ENCODE measurements at regions not wholly inside any gene's neighbourhood (a gene's known extent, or its start where the extent isn't known, plus 50 kb on each side); places are given as distances from the start of the nearest gene placed in this dataset.

DNA sequence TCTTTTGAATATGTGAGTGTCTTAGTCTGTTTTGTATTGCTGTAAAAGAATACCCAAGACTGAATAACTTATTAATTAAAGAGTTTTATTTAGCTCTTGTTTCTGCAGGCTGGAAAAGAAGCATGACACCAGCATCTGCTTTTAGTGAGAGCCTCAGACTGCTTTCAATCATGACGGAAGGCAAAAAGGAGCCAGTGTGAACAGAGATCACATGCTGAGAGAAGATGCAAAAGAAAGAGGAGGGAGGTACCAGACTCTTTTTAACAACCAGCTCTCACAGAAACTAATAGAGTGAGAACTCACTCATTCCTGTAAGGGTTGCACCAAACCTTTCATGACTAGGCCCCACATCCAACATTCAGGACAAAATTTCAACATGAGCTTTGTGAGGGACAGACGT lies 101.6 kb upstream of the HNMT start:
- no peaks in the 10 kb centered on the region for H3K4me1 Mint-ChIP-seq
- H3K27ac Mint-ChIP-seq, result no peak overlapping the region
- H3K4me3 Mint-ChIP-seq, result no peak overlapping the region
- no peaks in the 10 kb centered on the region for H3K9me3 Mint-ChIP-seq
- Histone ChIP-seq H3K9me3 (ENCODE audit: control insufficient read depth in 1 of 2, low read length in 2 of 2) (no peaks in the 10 kb centered on the region), H3K27me3 (ENCODE audit: insufficient read depth, low read length) (no peaks in the 10 kb centered on the region), H3K27ac (ENCODE audit: low read depth, low read length) (no peak overlapping the region), H3K4me3 (ENCODE audit: low read length in 2 of 2) (no peak overlapping the region), H3K36me3 (ENCODE audit: insufficient read depth, low read length) (no peaks in the 10 kb centered on the region), H3K4me1 (ENCODE audit: insufficient read depth, low read length) (no peaks in the 10 kb centered on the region)
- ChIA-PET POLR2A (ENCODE audit: partially characterized antibody) (no interaction called here), CTCF (ENCODE audit: partially characterized antibody) (interaction anchor here (1.1 to 5.5 kb wide), 3 partner anchors 24 to 965 kb away, joined by 3 to 53 read pairs (median 4); no protein-coding TSS in a partner anchor)
- no peaks in the 10 kb centered on the region for H3K36me3 Mint-ChIP-seq
- intact Hi-C loops (cut with micrococcal nuclease), result no loop called here
- no peak for DNase-seq
- peaks cover 2 to 4% of the 10 kb centered on the region in 2 donors for H3K27me3 Mint-ChIP-seq

DNA sequence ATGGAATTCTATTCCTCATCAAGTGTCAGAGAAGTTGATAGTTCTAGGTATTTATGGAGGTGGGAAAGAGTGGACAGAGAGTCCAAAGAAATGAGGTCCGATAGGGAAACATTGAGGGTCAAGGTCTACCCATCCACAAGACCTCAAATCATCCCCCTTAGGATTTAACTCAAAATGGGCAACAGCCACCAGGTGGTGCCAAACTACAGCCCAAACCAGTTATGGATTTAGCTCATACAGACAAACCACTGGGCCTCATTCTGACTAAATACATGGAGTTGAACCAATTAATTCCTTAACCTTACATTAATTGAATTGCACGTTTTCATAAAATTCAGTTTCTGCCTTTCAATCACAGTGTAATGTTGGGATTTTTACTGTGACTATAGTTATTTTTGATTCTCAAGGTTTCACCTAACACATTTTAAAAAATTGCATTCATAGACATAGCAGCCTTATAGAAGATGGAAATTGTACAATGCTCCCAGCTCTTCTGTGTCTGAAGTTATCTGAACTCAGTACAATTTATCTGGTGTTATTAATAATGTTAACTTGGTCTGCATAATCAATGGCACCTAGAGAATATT lies 98.2 kb upstream of the HNMT start:
- Mint-ChIP-seq H3K9me3 (no peaks in the 10 kb centered on the region), H3K27me3 (peaks cover 0 to 2% of the 10 kb centered on the region in 2 donors), H3K4me3 (no peak overlapping the region), H3K27ac (no peak overlapping the region), H3K4me1 (no peaks in the 10 kb centered on the region), H3K36me3 (no peaks in the 10 kb centered on the region)
- intact Hi-C loops (cut with micrococcal nuclease), result loop anchor here (1.0 kb wide), 1 partner anchor 961 kb away; no protein-coding TSS in a partner anchor
- H3K27ac ChIP-seq (ENCODE audit: low read depth, low read length), result no peak overlapping the region
- no peaks in the 10 kb centered on the region for H3K9me3 ChIP-seq (ENCODE audit: control insufficient read depth in 1 of 2, low read length in 2 of 2)
- DNase-seq, result peak in 4 of 5 donors; percentile 22 to 27 (median 26)
- H3K27me3 ChIP-seq (ENCODE audit: insufficient read depth, low read length), result no peaks in the 10 kb centered on the region
- no peaks in the 10 kb centered on the region for H3K36me3 ChIP-seq (ENCODE audit: insufficient read depth, low read length)
- POLR2A ChIA-PET (ENCODE audit: partially characterized antibody), result no interaction called here
- H3K4me3 ChIP-seq (ENCODE audit: low read length in 2 of 2), result no peak overlapping the region
- CTCF ChIA-PET (ENCODE audit: partially characterized antibody), result interaction anchor here (1.4 to 5.5 kb wide), 4 partner anchors 11 to 967 kb away, joined by 6 to 53 read pairs (median 9); no protein-coding TSS in a partner anchor
- no peaks in the 10 kb centered on the region for H3K4me1 ChIP-seq (ENCODE audit: insufficient read depth, low read length)

DNA sequence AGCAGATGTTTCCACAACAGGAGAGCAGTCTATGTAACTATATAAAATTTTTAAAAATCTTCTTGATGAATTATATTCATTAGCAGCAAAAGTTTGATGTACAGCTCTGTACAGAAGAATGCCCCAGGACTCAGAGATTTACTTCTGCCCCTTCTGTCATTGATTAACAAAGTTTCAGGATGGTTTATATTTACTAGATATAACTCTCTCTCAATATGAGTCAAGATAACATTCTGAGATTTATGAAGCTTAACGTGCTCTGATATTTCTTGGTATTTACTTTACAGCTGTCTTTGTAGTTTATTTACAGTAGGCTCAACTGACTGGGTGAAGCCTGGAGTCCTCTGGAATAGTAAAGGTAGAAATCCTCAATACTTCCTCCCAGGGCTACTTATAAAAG lies 93.6 kb upstream of the HNMT start:
- H3K27ac Mint-ChIP-seq, result no peak overlapping the region
- no peak overlapping the region for H3K4me3 ChIP-seq (ENCODE audit: low read length in 2 of 2)
- CTCF ChIA-PET (ENCODE audit: partially characterized antibody), result interaction anchor here (1.0 kb wide), 1 partner anchor 38 kb away, joined by 3 read pairs; no protein-coding TSS in a partner anchor
- H3K27me3 Mint-ChIP-seq, result no peaks in the 10 kb centered on the region
- H3K4me3 Mint-ChIP-seq, result no peak overlapping the region
- no peak for DNase-seq
- no peak overlapping the region for H3K27ac ChIP-seq (ENCODE audit: low read depth, low read length)
- H3K4me1 Mint-ChIP-seq, result no peaks in the 10 kb centered on the region
- no peaks in the 10 kb centered on the region for H3K36me3 Mint-ChIP-seq
- no peaks in the 10 kb centered on the region for H3K36me3 ChIP-seq (ENCODE audit: insufficient read depth, low read length)
- no peaks in the 10 kb centered on the region for H3K9me3 Mint-ChIP-seq
- no peaks in the 10 kb centered on the region for H3K27me3 ChIP-seq (ENCODE audit: insufficient read depth, low read length)
- H3K4me1 ChIP-seq (ENCODE audit: insufficient read depth, low read length), result no peaks in the 10 kb centered on the region
- POLR2A ChIA-PET (ENCODE audit: partially characterized antibody), result no interaction called here
- intact Hi-C loops (cut with micrococcal nuclease), result no loop called here
- H3K9me3 ChIP-seq (ENCODE audit: control insufficient read depth in 1 of 2, low read length in 2 of 2), result no peaks in the 10 kb centered on the region

DNA sequence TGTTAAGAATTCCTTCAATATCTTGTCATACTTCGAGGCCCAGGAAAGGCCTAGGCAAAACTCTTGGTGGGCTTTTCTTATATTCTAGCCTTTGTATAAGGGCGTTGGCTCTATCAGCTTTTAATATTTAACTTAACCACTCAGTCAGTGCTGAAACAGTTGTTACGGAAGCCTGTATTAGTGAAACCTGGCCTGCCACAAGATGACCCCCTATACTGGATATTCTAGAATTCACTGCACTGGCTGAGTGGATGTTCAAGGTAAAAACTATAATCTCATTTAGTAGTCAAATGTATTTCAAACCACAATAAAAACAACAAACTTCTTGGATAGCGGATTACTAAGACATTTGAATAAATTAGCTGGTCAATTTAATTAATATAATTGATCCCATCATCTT lies 91.7 kb upstream of the HNMT start:
- CTCF ChIA-PET (ENCODE audit: partially characterized antibody), result no interaction called here
- intact Hi-C loops (cut with micrococcal nuclease), result no loop called here

DNA sequence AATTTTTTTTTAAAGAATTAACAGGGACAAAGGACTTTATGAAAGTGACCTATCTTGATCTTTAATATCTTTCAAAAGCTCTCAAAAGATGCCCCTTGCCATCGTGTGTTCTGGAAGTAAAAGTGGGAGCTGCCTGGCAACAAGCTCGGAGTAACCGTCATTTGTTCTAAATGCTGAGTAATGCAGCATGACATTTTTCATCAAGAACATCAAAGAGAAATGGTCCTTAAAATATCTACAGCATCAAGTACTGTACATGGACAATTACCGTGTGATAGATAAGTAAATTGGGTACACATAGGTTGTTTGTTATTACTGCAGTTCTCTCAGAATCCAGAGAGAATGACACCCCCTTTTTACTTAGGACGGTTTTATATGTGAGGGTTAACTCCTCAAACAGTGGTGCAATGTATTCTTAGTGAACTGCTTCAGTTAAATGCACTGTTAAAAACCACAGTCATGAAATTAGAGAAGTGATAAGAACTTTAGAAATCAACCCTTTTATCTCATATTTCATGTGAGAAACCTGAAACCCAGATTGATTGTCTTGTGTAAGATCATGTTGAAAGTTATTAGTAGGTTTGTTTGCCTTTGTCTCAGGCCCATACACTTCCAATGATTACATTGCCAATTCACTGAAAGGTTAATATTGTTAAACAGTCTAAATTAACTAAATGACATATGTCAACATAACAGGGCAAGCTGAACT lies 90.6 kb upstream of the HNMT start:
- no peaks in the 10 kb centered on the region for H3K4me1 ChIP-seq (ENCODE audit: insufficient read depth, low read length)
- POLR2A ChIA-PET (ENCODE audit: partially characterized antibody), result no interaction called here
- H3K36me3 ChIP-seq (ENCODE audit: insufficient read depth, low read length), result no peaks in the 10 kb centered on the region
- no peaks in the 10 kb centered on the region for H3K27me3 ChIP-seq (ENCODE audit: insufficient read depth, low read length)
- no peak overlapping the region for H3K4me3 Mint-ChIP-seq
- DNase-seq, result no peak
- H3K9me3 Mint-ChIP-seq, result no peaks in the 10 kb centered on the region
- H3K27ac Mint-ChIP-seq, result no peak overlapping the region
- intact Hi-C loops (cut with micrococcal nuclease), result no loop called here
- H3K27me3 Mint-ChIP-seq, result no peaks in the 10 kb centered on the region
- no peaks in the 10 kb centered on the region for H3K36me3 Mint-ChIP-seq
- no peak overlapping the region for H3K27ac ChIP-seq (ENCODE audit: low read depth, low read length)
- H3K9me3 ChIP-seq (ENCODE audit: control insufficient read depth in 1 of 2, low read length in 2 of 2), result no peaks in the 10 kb centered on the region
- H3K4me3 ChIP-seq (ENCODE audit: low read length in 2 of 2), result no peak overlapping the region
- CTCF ChIA-PET (ENCODE audit: partially characterized antibody), result no interaction called here
- no peaks in the 10 kb centered on the region for H3K4me1 Mint-ChIP-seq

More for the DNA sequence above, 91.7 kb upstream of the HNMT start:
- Mint-ChIP-seq H3K4me1 (no peaks in the 10 kb centered on the region), H3K9me3 (no peaks in the 10 kb centered on the region), H3K4me3 (no peak overlapping the region), H3K27me3 (no peaks in the 10 kb centered on the region), H3K36me3 (no peaks in the 10 kb centered on the region), H3K27ac (no peak overlapping the region)
- DNase-seq, result no peak
- H3K27me3 ChIP-seq (ENCODE audit: insufficient read depth, low read length), result no peaks in the 10 kb centered on the region
- H3K9me3 ChIP-seq (ENCODE audit: control insufficient read depth in 1 of 2, low read length in 2 of 2), result no peaks in the 10 kb centered on the region
- no peaks in the 10 kb centered on the region for H3K4me1 ChIP-seq (ENCODE audit: insufficient read depth, low read length)
- no peaks in the 10 kb centered on the region for H3K36me3 ChIP-seq (ENCODE audit: insufficient read depth, low read length)
- no peak overlapping the region for H3K27ac ChIP-seq (ENCODE audit: low read depth, low read length)
- no peak overlapping the region for H3K4me3 ChIP-seq (ENCODE audit: low read length in 2 of 2)
- POLR2A ChIA-PET (ENCODE audit: partially characterized antibody), result no interaction called here

DNA sequence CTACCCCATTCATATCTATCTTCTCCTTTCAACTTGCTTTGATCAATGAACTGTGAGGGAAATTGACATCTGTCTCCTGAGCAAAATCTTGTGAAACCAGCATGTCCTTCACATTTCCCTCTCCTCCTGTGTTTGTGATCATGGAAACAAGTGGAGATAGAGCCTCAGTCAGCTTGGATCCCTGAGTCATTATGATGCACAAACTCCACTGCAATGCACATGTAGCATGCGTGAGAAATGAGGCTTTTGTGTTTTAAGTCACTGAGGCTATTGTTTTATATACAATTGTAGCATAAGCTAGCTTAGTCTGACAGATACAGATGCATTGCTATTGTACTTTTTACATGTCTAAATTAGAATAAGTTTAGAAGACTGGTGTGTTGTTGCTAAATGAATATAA lies 85.2 kb upstream of the HNMT start:
- no peak for DNase-seq
- no peak overlapping the region for H3K27ac Mint-ChIP-seq
- peaks cover 0 to 2% of the 10 kb centered on the region in 2 donors for H3K27me3 Mint-ChIP-seq
- Histone ChIP-seq H3K4me1 (ENCODE audit: insufficient read depth, low read length) (no peaks in the 10 kb centered on the region), H3K4me3 (ENCODE audit: low read length in 2 of 2) (no peak overlapping the region), H3K27ac (ENCODE audit: low read depth, low read length) (no peak overlapping the region), H3K9me3 (ENCODE audit: control insufficient read depth in 1 of 2, low read length in 2 of 2) (no peaks in the 10 kb centered on the region), H3K27me3 (ENCODE audit: insufficient read depth, low read length) (no peaks in the 10 kb centered on the region), H3K36me3 (ENCODE audit: insufficient read depth, low read length) (no peaks in the 10 kb centered on the region)
- H3K4me1 Mint-ChIP-seq, result no peaks in the 10 kb centered on the region
- ChIA-PET CTCF (ENCODE audit: partially characterized antibody) (interaction anchor here (1.3 kb wide), 1 partner anchor 948 kb away, joined by 3 read pairs; no protein-coding TSS in a partner anchor), POLR2A (ENCODE audit: partially characterized antibody) (no interaction called here)
- H3K9me3 Mint-ChIP-seq, result peaks cover 0 to 2% (median 0%) of the 10 kb centered on the region in 8 donors
- intact Hi-C loops (cut with micrococcal nuclease), result no loop called here
- H3K4me3 Mint-ChIP-seq, result no peak overlapping the region
- H3K36me3 Mint-ChIP-seq, result no peaks in the 10 kb centered on the region

DNA sequence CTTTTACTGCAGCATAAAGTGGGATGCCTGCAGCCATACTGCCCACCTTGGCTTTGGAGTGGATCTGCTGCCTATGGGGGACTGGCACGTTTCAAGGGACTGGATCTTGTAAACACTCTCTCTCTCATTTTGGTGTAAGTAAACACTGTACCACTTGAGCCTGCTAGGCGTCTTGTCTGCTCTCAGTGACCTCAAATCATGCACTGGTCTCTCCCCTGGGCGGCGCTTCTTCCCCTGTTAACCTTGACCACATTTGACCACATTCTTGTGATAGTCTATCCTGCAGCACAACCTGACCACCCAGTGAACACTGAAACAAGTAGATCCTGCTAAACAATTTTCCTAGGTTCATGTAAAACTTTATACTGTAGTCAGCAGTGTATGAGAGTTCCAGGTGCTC lies 82.6 kb upstream of the HNMT start:
- no peak for DNase-seq
- intact Hi-C loops (cut with micrococcal nuclease), result no loop called here
- H3K27ac Mint-ChIP-seq, result no peak overlapping the region
- H3K4me3 Mint-ChIP-seq, result no peak overlapping the region
- ChIA-PET POLR2A (ENCODE audit: partially characterized antibody) (no interaction called here), CTCF (ENCODE audit: partially characterized antibody) (no interaction called here)
- H3K9me3 ChIP-seq (ENCODE audit: control insufficient read depth in 1 of 2, low read length in 2 of 2), result no peaks in the 10 kb centered on the region
- no peaks in the 10 kb centered on the region for H3K36me3 Mint-ChIP-seq
- no peak overlapping the region for H3K4me3 ChIP-seq (ENCODE audit: low read length in 2 of 2)
- peaks cover 2 to 5% of the 10 kb centered on the region in 2 donors for H3K27me3 Mint-ChIP-seq
- H3K27me3 ChIP-seq (ENCODE audit: insufficient read depth, low read length), result no peaks in the 10 kb centered on the region
- H3K9me3 Mint-ChIP-seq, result peaks cover 0 to 2% (median 0%) of the 10 kb centered on the region in 8 donors
- no peaks in the 10 kb centered on the region for H3K4me1 ChIP-seq (ENCODE audit: insufficient read depth, low read length)
- H3K36me3 ChIP-seq (ENCODE audit: insufficient read depth, low read length), result no peaks in the 10 kb centered on the region
- H3K27ac ChIP-seq (ENCODE audit: low read depth, low read length), result no peak overlapping the region
- H3K4me1 Mint-ChIP-seq, result no peaks in the 10 kb centered on the region
